Esophagus muscularis mucosa (tissue), 4 donors: ENCODE measurements at regions not wholly inside any gene's neighbourhood (a gene's known extent, or its start where the extent isn't known, plus 50 kb on each side); places are given as distances from the start of the nearest gene placed in this dataset.

Experiments used
- DNase-seq: peaks from one replicate; pipeline ENCODE4 v3.0.0-alpha.2; 2017; ENCODE audit errors: extremely low spot score
- H3K27ac ChIP-seq, 4 donors: fragments of 200-600 bp; sonication (generic); replicated peaks in 1 of 4; 1 replicate in 3 of 4; 2 replicates in 1 of 4; pipeline ENCODE4 v1.5.1; 2016 to 2019; ENCODE audit warnings: mild to moderate bottlenecking in 1 of 4
- H3K27me3 ChIP-seq, 4 donors: fragments of 200-600 bp; sonication (generic); one replicate each; pipeline versions ENCODE4 v1.5.1 to v1.6.0; 2016 to 2019
- H3K36me3 ChIP-seq, 4 donors: fragments of 200-600 bp; sonication (generic); one replicate each; pipeline ENCODE4 v1.5.1; 2016 to 2019
- H3K4me1 ChIP-seq, 4 donors: fragments of 200-600 bp; sonication (generic); one replicate each; pipeline ENCODE4 v1.5.1; 2016 to 2019
- H3K4me3 ChIP-seq, 4 donors: fragments of 200-600 bp; sonication (generic); 1 replicate in 2 of 4; 2 replicates in 2 of 4; pipeline ENCODE4 v1.5.1; 2016 to 2019; ENCODE audit warnings: mild to moderate bottlenecking in 4 of 4, moderate library complexity in 1 of 4
- H3K9me3 ChIP-seq, 4 donors: fragments of 200-600 bp; sonication (generic); 1 replicate in 3 of 4; 2 replicates in 1 of 4; pipeline ENCODE4 v1.5.1; 2016 to 2019
- EP300 ChIP-seq: sonication (generic); formaldehyde crosslinking; IDR thresholded peaks from one replicate; pipeline ENCODE4 v1.6.1; 2017; ENCODE audit warnings: antibody characterized with exemption
- POLR2A ChIP-seq: fragments of 450-650 bp; IDR thresholded peaks from one replicate; pipeline ENCODE4 v1.6.1; 2017; ENCODE audit warnings: antibody characterized with exemption, moderate library complexity, mild to moderate bottlenecking, low read depth
- POLR2AphosphoS5 ChIP-seq, 2 donors: sonication (generic); formaldehyde crosslinking; IDR thresholded peaks; one replicate each; pipeline ENCODE4 v1.6.1; 2017; ENCODE audit warnings: antibody characterized with exemption in 2 of 2
- WGBS: methylation state at CpG from one replicate; pipeline ENCODE4 v1.1.5; 2018; 5-methylcytosine and 5-hydroxymethylcytosine counted together
- intact Hi-C: fragments of 100-400 bp; cut with DNase I; formaldehyde crosslinking; loops from one replicate; pipeline ENCODE4 v1.15.1; 2023
- TF ChIP-seq, protein P1 (sequence below), 3 experiments: fragments of 200-600 bp in 2 of 3; fragments of 450-650 bp in 1 of 3; sonication (generic) in 2 of 3; IDR thresholded peaks; one replicate each; pipeline ENCODE4 v1.5.1; 2017 to 2019; ENCODE audit warnings: antibody characterized with exemption in 3 of 3, mild to moderate bottlenecking in 2 of 3, moderate library complexity in 1 of 3

GRCh38 chr2:120803764-120804335, 68.2 kb downstream of the GLI2 start:
- no peaks in the 10 kb centered on the region for H3K27me3 ChIP-seq
- no peak for DNase-seq
- 79% methylated on average over 10 of the region's 11 CpGs for WGBS
- no peak overlapping the region for H3K27ac ChIP-seq
- no peak overlapping the region for H3K4me3 ChIP-seq
- H3K36me3 ChIP-seq, result no peaks in the 10 kb centered on the region
- TF ChIP-seq POLR2AphosphoS5 (IDR thresholded peaks at IDR 0.05) (no peak), POLR2A (no peak), EP300 (no peak)
- TF ChIP-seq, protein P1, sequence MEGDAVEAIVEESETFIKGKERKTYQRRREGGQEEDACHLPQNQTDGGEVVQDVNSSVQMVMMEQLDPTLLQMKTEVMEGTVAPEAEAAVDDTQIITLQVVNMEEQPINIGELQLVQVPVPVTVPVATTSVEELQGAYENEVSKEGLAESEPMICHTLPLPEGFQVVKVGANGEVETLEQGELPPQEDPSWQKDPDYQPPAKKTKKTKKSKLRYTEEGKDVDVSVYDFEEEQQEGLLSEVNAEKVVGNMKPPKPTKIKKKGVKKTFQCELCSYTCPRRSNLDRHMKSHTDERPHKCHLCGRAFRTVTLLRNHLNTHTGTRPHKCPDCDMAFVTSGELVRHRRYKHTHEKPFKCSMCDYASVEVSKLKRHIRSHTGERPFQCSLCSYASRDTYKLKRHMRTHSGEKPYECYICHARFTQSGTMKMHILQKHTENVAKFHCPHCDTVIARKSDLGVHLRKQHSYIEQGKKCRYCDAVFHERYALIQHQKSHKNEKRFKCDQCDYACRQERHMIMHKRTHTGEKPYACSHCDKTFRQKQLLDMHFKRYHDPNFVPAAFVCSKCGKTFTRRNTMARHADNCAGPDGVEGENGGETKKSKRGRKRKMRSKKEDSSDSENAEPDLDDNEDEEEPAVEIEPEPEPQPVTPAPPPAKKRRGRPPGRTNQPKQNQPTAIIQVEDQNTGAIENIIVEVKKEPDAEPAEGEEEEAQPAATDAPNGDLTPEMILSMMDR (IDR thresholded peaks at IDR 0.05), result no peak
- H3K9me3 ChIP-seq, result no peaks in the 10 kb centered on the region
- intact Hi-C loops, result loop anchor here (10.0 kb wide), 1 partner anchor 59 kb away; no protein-coding TSS in a partner anchor
- H3K4me1 ChIP-seq, result peaks cover 8 to 70% (median 53%) of the 10 kb centered on the region in 4 donors

DNA sequence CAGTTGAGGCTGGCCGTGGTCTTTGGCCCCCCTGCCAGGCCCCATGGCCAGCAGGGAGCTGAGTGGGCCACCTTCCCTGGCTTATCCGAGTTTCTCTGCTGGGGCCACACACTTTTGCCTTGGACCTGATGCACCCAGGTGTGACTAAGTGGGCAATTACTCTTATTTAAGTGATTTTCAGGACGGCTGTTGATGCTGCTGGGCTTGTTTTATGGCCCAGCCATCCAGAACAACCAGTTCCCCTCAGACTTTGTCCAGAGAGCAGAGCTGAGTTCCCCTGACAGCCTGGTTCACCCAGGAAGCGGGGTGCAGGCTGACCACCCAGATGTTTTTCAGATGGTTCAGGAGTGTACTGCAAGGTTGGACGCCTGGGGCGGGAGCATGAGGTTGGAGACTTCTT, 68.8 kb downstream of the GLI2 start:
- WGBS, result 95% methylated on average over 5 of the region's 6 CpGs
- Histone ChIP-seq H3K4me1 (peaks cover 8 to 64% (median 48%) of the 10 kb centered on the region in 4 donors), H3K4me3 (no peak overlapping the region), H3K36me3 (no peaks in the 10 kb centered on the region), H3K27me3 (no peaks in the 10 kb centered on the region), H3K9me3 (no peaks in the 10 kb centered on the region), H3K27ac (no peak overlapping the region)
- intact Hi-C loops, result loop anchor here (10.0 kb wide), 1 partner anchor 60 kb away; no protein-coding TSS in a partner anchor
- DNase-seq, result no peak
- no peak for TF ChIP-seq EP300
- TF ChIP-seq POLR2AphosphoS5 (IDR thresholded peaks at IDR 0.05), result no peak
- TF ChIP-seq POLR2A, result no peak
- TF ChIP-seq, protein P1 (IDR thresholded peaks at IDR 0.05), result no peak

DNA sequence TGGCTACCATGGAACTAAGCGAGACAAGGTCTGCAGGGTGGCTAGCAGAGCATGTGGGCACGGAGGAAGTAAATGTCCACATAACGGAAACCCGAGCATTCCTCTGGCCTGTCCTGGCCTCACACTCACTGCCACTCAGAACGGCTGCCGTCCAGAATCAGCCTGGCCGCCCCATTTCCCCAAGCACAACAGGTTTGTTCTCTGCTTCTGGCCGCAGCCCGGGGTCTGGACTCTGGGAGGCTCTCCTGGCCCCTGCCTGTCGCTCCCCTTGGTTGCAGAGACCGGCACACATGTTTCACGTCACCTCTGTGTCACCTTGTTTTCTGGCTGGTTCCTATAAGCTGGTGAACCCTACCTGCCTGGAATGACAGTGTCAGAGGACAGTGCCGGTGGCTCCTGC, 69.3 kb downstream of the GLI2 start:
- no peaks in the 10 kb centered on the region for H3K9me3 ChIP-seq
- DNase-seq, result no peak
- H3K4me1 ChIP-seq, result peaks cover 8 to 58% (median 44%) of the 10 kb centered on the region in 4 donors
- H3K36me3 ChIP-seq, result no peaks in the 10 kb centered on the region
- H3K4me3 ChIP-seq, result no peak overlapping the region
- no peaks in the 10 kb centered on the region for H3K27me3 ChIP-seq
- H3K27ac ChIP-seq, result peak overlapping the region in 3 of 4 donors; percentile 11 to 52 (median 48)
- intact Hi-C loops, result loop anchor here (10.0 kb wide), 1 partner anchor 60 kb away; no protein-coding TSS in a partner anchor
- no peak for TF ChIP-seq EP300
- TF ChIP-seq, protein P1 (IDR thresholded peaks at IDR 0.05), result no peak
- no peak for TF ChIP-seq POLR2AphosphoS5 (IDR thresholded peaks at IDR 0.05)
- no peak for TF ChIP-seq POLR2A
- WGBS, result 83% methylated on average over 12 of the region's 13 CpGs

DNA sequence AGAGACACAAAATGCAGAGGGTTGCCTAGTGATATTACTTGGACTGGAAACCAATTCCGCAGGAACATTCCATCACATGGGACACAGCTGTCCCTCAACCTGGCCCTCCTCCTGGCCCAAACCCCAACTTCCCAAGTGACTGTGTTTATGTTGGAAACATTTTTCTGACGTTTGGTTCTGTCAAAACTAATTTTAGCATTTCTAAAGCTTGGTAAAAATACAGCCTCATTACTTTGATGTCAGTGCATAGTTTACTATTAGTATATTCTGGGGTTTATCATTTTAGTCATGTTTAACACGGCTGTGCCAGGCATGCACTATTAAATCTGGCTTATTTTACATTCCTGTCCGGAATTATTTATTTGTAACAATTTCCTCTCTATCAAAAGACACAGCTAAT, 69.9 kb downstream of the GLI2 start:
- TF ChIP-seq EP300 (no peak), POLR2AphosphoS5 (IDR thresholded peaks at IDR 0.05) (peak; percentile 30 to 38), POLR2A (no peak)
- intact Hi-C loops, result loop anchor here (10.0 kb wide), 1 partner anchor 61 kb away; no protein-coding TSS in a partner anchor
- no peaks in the 10 kb centered on the region for H3K27me3 ChIP-seq
- peak overlapping the region in 3 of 4 donors; percentile 11 to 52 (median 48) for H3K27ac ChIP-seq
- H3K36me3 ChIP-seq, result no peaks in the 10 kb centered on the region
- H3K4me3 ChIP-seq, result no peak overlapping the region
- 20% methylated on average over 4 of the region's 4 CpGs for WGBS
- DNase-seq, result no peak
- H3K9me3 ChIP-seq, result no peaks in the 10 kb centered on the region
- peaks cover 8 to 58% (median 44%) of the 10 kb centered on the region in 4 donors for H3K4me1 ChIP-seq

GRCh38 chr2:120807751-120808150, 72.1 kb downstream of the GLI2 start:
- 86% methylated on average over 9 of the region's 10 CpGs for WGBS

More at GRCh38 chr2:120807751-120808150, 72.1 kb downstream of the GLI2 start:
- no peak for DNase-seq
- intact Hi-C loops, result loop anchor here (10.0 kb wide), 1 partner anchor 63 kb away; no protein-coding TSS in a partner anchor
- H3K4me3 ChIP-seq, result no peak overlapping the region
- H3K9me3 ChIP-seq, result no peaks in the 10 kb centered on the region
- H3K36me3 ChIP-seq, result peaks cover 0 to 5% (median 0%) of the 10 kb centered on the region in 4 donors
- H3K27me3 ChIP-seq, result no peaks in the 10 kb centered on the region
- TF ChIP-seq EP300 (no peak), POLR2A (no peak), POLR2AphosphoS5 (IDR thresholded peaks at IDR 0.05) (no peak)
- TF ChIP-seq, protein P1 (IDR thresholded peaks at IDR 0.05), result no peak
- peaks cover 8 to 45% (median 36%) of the 10 kb centered on the region in 4 donors for H3K4me1 ChIP-seq
- no peak overlapping the region for H3K27ac ChIP-seq
